ENCODE measurements at regions not wholly inside any gene's neighbourhood (a gene's known extent, or its start where the extent isn't known, plus 50 kb on each side); places are given as distances from the start of the nearest gene placed in this dataset.

DNA sequence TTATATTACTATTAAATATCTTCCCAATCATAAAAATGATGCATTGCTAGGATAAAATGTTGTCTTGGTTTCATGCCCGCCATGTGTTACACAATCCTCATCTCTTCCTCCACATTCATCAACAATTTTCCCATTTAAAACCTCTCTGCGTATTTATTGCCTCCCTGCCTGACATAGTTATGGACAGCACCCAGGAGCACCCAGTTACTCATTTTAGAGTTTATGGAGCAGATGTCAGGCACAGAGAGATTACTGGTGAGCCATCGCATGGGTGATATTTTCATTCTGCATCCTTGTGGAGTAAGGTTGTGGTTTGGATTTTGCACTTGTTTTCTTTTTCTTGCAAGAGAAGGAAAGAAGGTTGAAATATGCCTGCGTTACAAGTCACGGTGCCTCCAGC lies 116.7 kb upstream of the NPAS2 start:
- H3K27me3 ChIP-seq, result no peaks in the 10 kb centered on the region
- intact Hi-C loops (cut with DNase I), result no loop called here
- no peak for ATAC-seq
- H3K4me1 ChIP-seq, result no peaks in the 10 kb centered on the region
- no peak overlapping the region for H3K27ac ChIP-seq
- H3K9me3 ChIP-seq, result no peaks in the 10 kb centered on the region
- H3K36me3 ChIP-seq, result no peaks in the 10 kb centered on the region
- no peak overlapping the region for H3K4me3 ChIP-seq
- no peak for TF ChIP-seq CTCF (IDR thresholded peaks at IDR 0.05)
- DNase-seq, result no peak

- Histone ChIP-seq H3K4me3 (no peak overlapping the region), H3K4me1 (no peaks in the 10 kb centered on the region), H3K36me3 (no peaks in the 10 kb centered on the region), H3K9me3 (no peaks in the 10 kb centered on the region), H3K27ac (no peak overlapping the region), H3K27me3 (no peaks in the 10 kb centered on the region)
- no peak for TF ChIP-seq CTCF (IDR thresholded peaks at IDR 0.05)
- intact Hi-C loops (cut with DNase I), result no loop called here
- ATAC-seq (no peak), DNase-seq (no peak)
These were observed 116.2 kb upstream of the NPAS2 start for GRCh38 chr2:100703739-100704138.

DNA sequence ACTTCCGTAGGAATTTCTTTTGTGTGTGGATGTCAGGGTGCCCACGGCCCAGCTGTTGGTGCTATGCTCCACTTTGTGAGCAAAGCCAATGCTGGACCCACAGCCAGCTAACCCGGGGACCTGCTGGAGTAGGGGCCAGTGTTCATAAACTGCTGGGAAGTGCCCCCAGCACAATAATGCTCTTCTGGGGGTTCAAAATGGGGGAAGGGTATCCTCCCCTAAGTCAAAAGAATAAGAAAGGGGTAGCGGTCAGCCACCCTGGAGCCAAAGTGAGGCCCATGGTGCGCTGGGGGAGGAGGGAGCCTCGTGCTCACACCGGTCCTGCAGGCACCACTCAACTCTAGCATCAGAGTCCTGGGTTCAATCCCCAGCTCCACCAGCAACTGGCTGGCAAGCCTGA lies 115.8 kb upstream of the NPAS2 start:
- no peak overlapping the region for H3K4me3 ChIP-seq
- no peak for ATAC-seq
- intact Hi-C loops (cut with DNase I), result no loop called here
- no peaks in the 10 kb centered on the region for H3K36me3 ChIP-seq
- H3K4me1 ChIP-seq, result no peaks in the 10 kb centered on the region
- no peaks in the 10 kb centered on the region for H3K27me3 ChIP-seq
- no peaks in the 10 kb centered on the region for H3K9me3 ChIP-seq
- TF ChIP-seq CTCF (IDR thresholded peaks at IDR 0.05), result no peak
- DNase-seq, result no peak
- no peak overlapping the region for H3K27ac ChIP-seq

GRCh38 chr2:100704711-100705110 lies 115.2 kb upstream of the NPAS2 start:
- Histone ChIP-seq H3K4me1 (no peaks in the 10 kb centered on the region), H3K27ac (no peak overlapping the region), H3K36me3 (no peaks in the 10 kb centered on the region), H3K27me3 (no peaks in the 10 kb centered on the region), H3K9me3 (no peaks in the 10 kb centered on the region), H3K4me3 (no peak overlapping the region)
- no peak for TF ChIP-seq CTCF (IDR thresholded peaks at IDR 0.05)
- no peak for DNase-seq
- intact Hi-C loops (cut with DNase I), result no loop called here
- no peak for ATAC-seq

GRCh38 chr2:100707016-100707947 lies 112.7 kb upstream of the NPAS2 start:
- H3K27me3 ChIP-seq, result no peaks in the 10 kb centered on the region
- no peak for TF ChIP-seq CTCF (IDR thresholded peaks at IDR 0.05)
- no peak for DNase-seq

More at GRCh38 chr2:100707016-100707947, 112.7 kb upstream of the NPAS2 start:
- no peaks in the 10 kb centered on the region for H3K4me1 ChIP-seq
- H3K27ac ChIP-seq, result no peak overlapping the region
- no peak for ATAC-seq
- H3K9me3 ChIP-seq, result no peaks in the 10 kb centered on the region
- H3K4me3 ChIP-seq, result no peak overlapping the region
- no peaks in the 10 kb centered on the region for H3K36me3 ChIP-seq
- intact Hi-C loops (cut with DNase I), result no loop called here
